PC-9 (cell line): ENCODE measurements at regions not wholly inside any gene's neighbourhood (a gene's known extent, or its start where the extent isn't known, plus 50 kb on each side); places are given as distances from the start of the nearest gene placed in this dataset.

Source experiments
- CTCF ChIP-seq: fragments of 200-600 bp; sonication (generic); conservative IDR thresholded peaks from 2 replicates; pipeline ENCODE4 v1.6.1; 2017; ENCODE audit warnings: mixed run types, antibody characterized with exemption, mild to moderate bottlenecking, moderate library complexity
- EZH2 ChIP-seq: fragments of 200-600 bp; sonication (generic); IDR thresholded peaks from 2 replicates; pipeline ENCODE4 v1.8.0; 2017; ENCODE audit warnings: antibody characterized with exemption, low read depth

- TF ChIP-seq CTCF (no peak), EZH2 (no peak)
These were observed 1083.0 kb downstream of the CDH9 start for GRCh38 chr5:25955337-25955736.
